ENCODE measurements at regions not wholly inside any gene's neighbourhood (a gene's known extent, or its start where the extent isn't known, plus 50 kb on each side); places are given as distances from the start of the nearest gene placed in this dataset.

DNA sequence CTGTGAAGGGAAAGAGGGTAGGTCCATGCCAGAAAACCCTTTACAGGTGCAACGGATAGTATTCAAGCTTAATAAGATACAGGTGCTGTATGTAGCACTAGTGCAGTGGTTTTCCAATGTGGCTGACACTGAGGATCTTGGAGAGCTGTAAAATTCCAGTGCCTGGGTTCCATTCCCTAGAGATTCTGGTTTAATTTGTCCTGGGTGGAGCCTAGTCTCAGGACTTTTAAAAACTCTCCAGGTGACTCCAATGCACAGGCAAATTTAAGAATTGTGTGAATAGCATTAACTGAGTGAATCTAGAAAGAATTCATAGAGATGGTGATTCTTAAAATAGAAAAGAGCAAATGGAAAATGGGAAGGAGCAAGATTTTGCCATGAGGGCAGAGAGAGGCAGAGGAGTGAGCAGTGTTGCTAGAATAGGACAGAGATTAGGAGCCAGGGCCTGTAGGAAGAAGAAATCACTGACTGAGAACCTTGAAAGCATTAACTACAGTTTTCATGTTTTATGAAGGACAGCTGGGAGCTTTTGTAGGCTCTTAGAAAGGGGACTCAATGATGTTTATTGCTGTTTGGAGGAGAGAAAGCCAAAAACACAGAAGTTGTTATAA lies 261.8 kb downstream of the DLEU7 start:
- TF ChIP-seq, protein P1, sequence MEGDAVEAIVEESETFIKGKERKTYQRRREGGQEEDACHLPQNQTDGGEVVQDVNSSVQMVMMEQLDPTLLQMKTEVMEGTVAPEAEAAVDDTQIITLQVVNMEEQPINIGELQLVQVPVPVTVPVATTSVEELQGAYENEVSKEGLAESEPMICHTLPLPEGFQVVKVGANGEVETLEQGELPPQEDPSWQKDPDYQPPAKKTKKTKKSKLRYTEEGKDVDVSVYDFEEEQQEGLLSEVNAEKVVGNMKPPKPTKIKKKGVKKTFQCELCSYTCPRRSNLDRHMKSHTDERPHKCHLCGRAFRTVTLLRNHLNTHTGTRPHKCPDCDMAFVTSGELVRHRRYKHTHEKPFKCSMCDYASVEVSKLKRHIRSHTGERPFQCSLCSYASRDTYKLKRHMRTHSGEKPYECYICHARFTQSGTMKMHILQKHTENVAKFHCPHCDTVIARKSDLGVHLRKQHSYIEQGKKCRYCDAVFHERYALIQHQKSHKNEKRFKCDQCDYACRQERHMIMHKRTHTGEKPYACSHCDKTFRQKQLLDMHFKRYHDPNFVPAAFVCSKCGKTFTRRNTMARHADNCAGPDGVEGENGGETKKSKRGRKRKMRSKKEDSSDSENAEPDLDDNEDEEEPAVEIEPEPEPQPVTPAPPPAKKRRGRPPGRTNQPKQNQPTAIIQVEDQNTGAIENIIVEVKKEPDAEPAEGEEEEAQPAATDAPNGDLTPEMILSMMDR (IDR thresholded peaks at IDR 0.05; ENCODE audit: low read length) = no peak
- no peak for TF ChIP-seq EZH2 (IDR thresholded peaks at IDR 0.05; ENCODE audit: borderline replicate concordance, low read length)

All from OCI-LY1 (cell line).